Naive B cell (primary cell): ENCODE measurements at regions not wholly inside any gene's neighbourhood (a gene's known extent, or its start where the extent isn't known, plus 50 kb on each side); places are given as distances from the start of the nearest gene placed in this dataset.

ENCODE experiments used
- ATAC-seq, 2 donors: fragments of 150-1000 bp; cut with Tn5 transposase; 2 replicates each; pipeline ENCODE4 v1.10.0; 2021; ENCODE audit warnings: low read depth in 2 of 2, mild to moderate bottlenecking in 2 of 2, moderate library complexity in 2 of 2
- DNase-seq: peaks from one replicate; pipeline ENCODE4 v3.0.0; 2022
- H3K27ac Mint-ChIP-seq, 6 donors: one replicate each; pipeline ENCODE4 v1.8.0; 2020 to 2022; ENCODE audit warnings: mild to moderate bottlenecking in 6 of 6, mixed read lengths in 6 of 6, moderate library complexity in 5 of 6, inconsistent platforms in 2 of 6
- H3K27me3 Mint-ChIP-seq, 3 donors: one replicate each; pipeline ENCODE4 v1.8.0; 2021 to 2022; ENCODE audit warnings: mixed read lengths in 3 of 3, mild to moderate bottlenecking in 1 of 3
- H3K36me3 Mint-ChIP-seq, 2 donors: one replicate each; pipeline ENCODE4 v1.8.0; 2020 to 2022; ENCODE audit warnings: mixed read lengths in 2 of 2, inconsistent platforms in 1 of 2, mild to moderate bottlenecking in 1 of 2
- H3K4me1 Mint-ChIP-seq, 3 donors: one replicate each; pipeline ENCODE4 v1.8.0; 2020 to 2022; ENCODE audit warnings: mixed read lengths in 3 of 3, inconsistent platforms in 1 of 3, mild to moderate bottlenecking in 1 of 3, moderate library complexity in 1 of 3
- H3K4me3 Mint-ChIP-seq, 8 donors: one replicate each; pipeline ENCODE4 v1.8.0; 2020 to 2022; ENCODE audit warnings: mild to moderate bottlenecking in 8 of 8, mixed read lengths in 8 of 8, moderate library complexity in 8 of 8, inconsistent platforms in 2 of 8
- H3K9me3 Mint-ChIP-seq, 7 donors: one replicate each; pipeline ENCODE4 v1.8.0; 2020 to 2022; ENCODE audit warnings: mixed read lengths in 7 of 7, mild to moderate bottlenecking in 5 of 7, inconsistent platforms in 2 of 7, moderate library complexity in 1 of 7

DNA sequence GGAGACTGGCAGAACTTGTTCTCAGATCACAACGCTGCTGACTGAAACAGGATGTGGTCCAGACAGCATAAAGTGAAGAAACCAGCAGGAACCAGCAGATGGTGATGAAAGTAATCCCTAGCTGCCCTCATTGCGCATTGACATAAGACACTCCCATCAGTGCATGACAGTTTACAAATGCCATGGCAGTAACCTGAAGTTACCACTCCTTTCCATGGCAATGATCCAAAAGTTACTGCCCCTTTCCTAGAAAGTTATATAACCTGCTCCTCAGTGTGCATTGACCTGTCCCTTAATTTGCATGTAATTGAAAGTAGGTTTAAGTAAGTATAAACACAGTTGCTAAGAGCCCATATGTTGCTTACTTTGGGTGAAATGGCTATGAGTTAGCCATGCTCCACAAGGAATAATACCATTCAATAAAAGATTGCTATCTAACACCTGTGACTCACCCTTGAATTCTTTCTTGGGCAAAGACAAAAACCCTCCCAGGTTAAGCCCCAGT is 149.1 kb upstream of the CD96 start:
- ATAC-seq (peak in 1 of 2 donors; percentile 49), DNase-seq (no peak)
- Mint-ChIP-seq H3K9me3 (peaks cover 3 to 16% (median 7%) of the 10 kb centered on the region in 7 donors), H3K36me3 (no peaks in the 10 kb centered on the region), H3K4me3 (no peak overlapping the region), H3K27me3 (no peaks in the 10 kb centered on the region), H3K4me1 (no peaks in the 10 kb centered on the region), H3K27ac (peak overlapping the region in 1 of 6 donors; percentile 69)

DNA sequence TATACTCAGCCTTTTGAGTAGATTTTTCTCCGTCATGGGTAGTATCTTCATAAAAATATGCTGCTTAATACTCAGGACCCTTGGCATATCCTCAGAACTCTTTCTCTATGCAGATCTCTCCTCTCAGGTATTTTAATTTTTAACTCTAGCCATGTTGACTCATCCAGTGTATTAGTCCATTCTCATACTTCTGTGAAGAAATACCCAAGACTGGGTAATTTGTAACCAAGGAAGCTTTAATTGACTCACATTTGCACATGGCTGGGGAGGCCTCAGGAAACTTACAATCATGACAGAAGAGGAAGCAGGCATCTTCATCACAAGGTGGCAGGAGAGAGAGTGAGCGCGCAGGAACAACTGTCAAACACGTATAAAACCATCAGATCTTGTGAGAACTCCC is 129.3 kb upstream of the CD96 start:
- Mint-ChIP-seq H3K4me1 (no peaks in the 10 kb centered on the region), H3K36me3 (no peaks in the 10 kb centered on the region), H3K4me3 (no peak overlapping the region), H3K27me3 (peaks cover 4 to 7% (median 6%) of the 10 kb centered on the region in 3 donors), H3K9me3 (peaks cover 0 to 5% (median 2%) of the 10 kb centered on the region in 7 donors), H3K27ac (no peak overlapping the region)
- no peak for DNase-seq
- ATAC-seq, result no peak

DNA sequence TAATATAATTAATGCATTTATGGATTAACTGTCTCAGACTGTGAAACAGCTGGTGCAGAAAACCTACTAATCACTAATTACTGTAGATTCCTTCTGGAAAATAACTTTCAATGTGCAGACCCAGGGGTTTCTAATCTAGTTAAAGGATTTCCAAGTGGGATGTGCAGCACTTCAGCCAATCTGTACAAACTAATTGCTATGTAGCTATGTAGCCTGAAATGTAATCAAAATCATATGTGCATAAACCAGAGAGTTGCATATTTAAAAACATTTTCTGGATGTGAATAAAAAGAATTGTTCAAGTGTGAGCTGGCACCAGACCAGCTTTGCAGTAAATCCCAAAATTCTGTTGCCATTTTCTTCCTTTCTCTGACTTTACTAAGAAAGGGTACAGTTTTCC is 127.5 kb upstream of the CD96 start:
- ATAC-seq, result no peak
- no peak for DNase-seq
- Mint-ChIP-seq H3K27ac (no peak overlapping the region), H3K4me3 (no peak overlapping the region), H3K36me3 (no peaks in the 10 kb centered on the region), H3K4me1 (peaks cover 0 to 6% (median 0%) of the 10 kb centered on the region in 3 donors), H3K27me3 (peaks cover 4 to 11% (median 8%) of the 10 kb centered on the region in 3 donors), H3K9me3 (peaks cover 0 to 5% (median 0%) of the 10 kb centered on the region in 7 donors)

DNA sequence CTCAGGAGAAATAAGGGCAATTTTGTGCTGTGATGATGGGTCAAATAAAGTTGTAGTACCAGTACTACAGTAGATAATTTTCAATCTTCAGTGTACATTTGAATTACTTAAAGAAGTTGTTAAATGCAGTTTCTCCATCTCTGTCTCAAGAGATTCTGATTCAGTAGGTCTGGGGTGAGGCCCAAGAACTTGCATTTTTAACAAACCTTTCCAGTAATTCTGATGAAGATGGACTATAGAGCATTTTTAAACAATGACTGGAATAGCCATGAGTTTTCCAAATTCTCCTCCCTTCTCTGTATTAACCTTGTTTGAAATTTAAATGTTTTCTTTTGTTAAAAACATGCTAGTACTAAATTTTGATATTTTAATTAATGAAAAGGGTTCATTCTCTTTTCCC is 127.0 kb upstream of the CD96 start:
- DNase-seq (no peak), ATAC-seq (no peak)
- Mint-ChIP-seq H3K27ac (no peak overlapping the region), H3K4me1 (peaks cover 0 to 6% (median 0%) of the 10 kb centered on the region in 3 donors), H3K27me3 (peaks cover 4 to 11% (median 8%) of the 10 kb centered on the region in 3 donors), H3K9me3 (peaks cover 0 to 5% (median 0%) of the 10 kb centered on the region in 7 donors), H3K36me3 (no peaks in the 10 kb centered on the region), H3K4me3 (no peak overlapping the region)

DNA sequence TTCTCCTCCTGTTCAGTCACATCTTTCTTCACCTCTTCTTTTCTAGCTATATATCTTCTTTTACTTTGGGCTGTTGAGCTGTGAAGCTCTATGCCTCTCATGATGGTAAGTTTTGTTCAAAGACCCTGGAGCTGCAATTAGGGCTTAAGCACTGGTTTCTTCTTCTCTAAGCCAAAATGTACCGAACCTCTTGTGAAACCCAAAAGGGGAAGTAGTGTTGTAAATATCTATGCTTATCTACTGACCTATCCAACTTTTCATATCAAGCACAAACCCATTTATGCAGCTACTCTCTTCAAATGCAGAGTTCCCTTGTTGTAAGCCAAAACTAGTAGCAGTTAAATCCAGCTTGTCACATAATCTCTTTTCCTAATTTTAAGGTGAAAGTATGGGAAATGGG is 123.6 kb upstream of the CD96 start:
- peak overlapping the region in 1 of 8 donors; percentile 6 for H3K4me3 Mint-ChIP-seq
- no peaks in the 10 kb centered on the region for H3K36me3 Mint-ChIP-seq
- peaks cover 0 to 3% (median 0%) of the 10 kb centered on the region in 7 donors for H3K9me3 Mint-ChIP-seq
- ATAC-seq, result peak in 1 of 2 donors; percentile 49
- H3K27me3 Mint-ChIP-seq, result peaks cover 16 to 24% (median 21%) of the 10 kb centered on the region in 3 donors
- H3K27ac Mint-ChIP-seq, result no peak overlapping the region
- peaks cover 0 to 6% (median 0%) of the 10 kb centered on the region in 3 donors for H3K4me1 Mint-ChIP-seq
- peak; percentile 1 for DNase-seq

DNA sequence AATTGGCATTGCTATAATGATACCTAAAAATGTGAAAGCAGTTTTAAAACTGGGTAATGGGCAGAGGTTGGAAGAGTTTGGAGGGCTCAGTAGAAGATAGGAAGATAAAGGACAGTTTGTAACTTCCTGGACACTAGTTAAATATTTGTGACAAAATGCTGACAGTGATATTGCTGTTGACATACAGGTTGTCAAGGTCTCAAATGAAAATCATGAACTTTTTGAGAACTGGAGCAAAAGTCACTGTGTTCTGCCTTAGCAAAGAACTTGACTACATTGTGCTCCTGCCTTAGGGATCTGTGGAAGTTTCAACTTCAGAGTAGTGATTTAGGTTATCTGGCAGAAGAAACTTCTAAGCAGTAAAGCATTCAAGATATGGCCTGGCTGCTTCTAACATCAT is 113.7 kb upstream of the CD96 start:
- no peaks in the 10 kb centered on the region for H3K4me1 Mint-ChIP-seq
- peaks cover 3 to 46% (median 11%) of the 10 kb centered on the region in 7 donors for H3K9me3 Mint-ChIP-seq
- DNase-seq (no peak), ATAC-seq (no peak)
- no peaks in the 10 kb centered on the region for H3K36me3 Mint-ChIP-seq
- H3K4me3 Mint-ChIP-seq, result no peak overlapping the region
- H3K27me3 Mint-ChIP-seq, result peaks cover 0 to 4% (median 0%) of the 10 kb centered on the region in 3 donors
- H3K27ac Mint-ChIP-seq, result no peak overlapping the region

DNA sequence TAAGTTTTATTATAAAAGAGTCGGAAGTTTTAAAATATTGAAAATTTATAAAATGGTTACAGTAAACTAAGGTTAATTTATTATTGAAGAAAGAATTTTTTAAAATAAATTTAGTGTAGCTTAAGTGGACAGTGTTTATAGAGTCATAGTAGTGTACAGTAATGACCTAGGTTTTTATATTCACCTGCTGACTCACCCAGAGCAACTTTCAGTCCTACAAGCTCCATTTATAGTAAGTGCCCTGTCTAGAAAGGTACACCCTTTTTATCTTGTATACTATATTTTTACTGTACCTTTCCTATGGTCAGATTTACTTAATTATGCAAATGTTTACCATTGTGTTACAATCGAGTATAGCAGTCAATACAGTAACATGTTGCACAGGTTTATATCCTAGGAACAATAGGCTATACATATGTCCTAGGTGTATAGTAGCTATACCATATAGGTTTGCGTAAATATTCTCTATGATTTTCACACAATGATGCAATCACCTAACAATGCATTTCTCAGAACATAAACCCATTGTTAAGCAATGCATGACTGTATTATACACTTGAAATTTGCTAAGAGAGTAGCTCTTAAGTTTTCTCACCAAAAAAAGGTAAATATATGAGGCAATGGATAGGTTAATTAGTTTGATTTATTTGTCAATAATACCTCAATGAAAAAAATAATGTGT is 106.9 kb upstream of the CD96 start:
- Mint-ChIP-seq H3K4me3 (no peak overlapping the region), H3K27ac (no peak overlapping the region), H3K27me3 (no peaks in the 10 kb centered on the region), H3K4me1 (no peaks in the 10 kb centered on the region), H3K9me3 (peaks cover 0 to 15% (median 3%) of the 10 kb centered on the region in 7 donors), H3K36me3 (no peaks in the 10 kb centered on the region)
- DNase-seq (no peak), ATAC-seq (no peak)

DNA sequence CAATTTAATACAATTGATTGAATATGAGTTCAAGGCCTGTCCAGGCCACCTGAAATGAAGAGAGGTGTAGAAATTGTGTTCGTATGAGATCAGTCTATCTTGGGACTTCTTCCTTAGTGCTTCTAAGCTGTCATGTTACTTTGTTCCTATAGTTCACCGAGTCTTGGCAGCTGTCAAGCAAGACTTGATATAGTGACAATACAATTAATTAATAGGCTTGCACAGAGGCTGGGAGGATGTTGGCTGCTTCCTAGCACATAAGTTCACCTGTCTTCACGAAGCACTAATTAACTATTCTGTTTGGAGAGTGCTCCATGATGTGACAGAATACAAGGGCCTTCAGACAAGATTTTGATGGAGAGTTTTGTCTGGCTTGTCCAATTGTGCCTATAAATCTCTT is 103.7 kb upstream of the CD96 start:
- ATAC-seq, result no peak
- no peak overlapping the region for H3K27ac Mint-ChIP-seq
- H3K4me3 Mint-ChIP-seq, result no peak overlapping the region
- no peaks in the 10 kb centered on the region for H3K27me3 Mint-ChIP-seq
- H3K4me1 Mint-ChIP-seq, result no peaks in the 10 kb centered on the region
- peaks cover 0 to 8% (median 3%) of the 10 kb centered on the region in 7 donors for H3K9me3 Mint-ChIP-seq
- DNase-seq, result no peak
- no peaks in the 10 kb centered on the region for H3K36me3 Mint-ChIP-seq

DNA sequence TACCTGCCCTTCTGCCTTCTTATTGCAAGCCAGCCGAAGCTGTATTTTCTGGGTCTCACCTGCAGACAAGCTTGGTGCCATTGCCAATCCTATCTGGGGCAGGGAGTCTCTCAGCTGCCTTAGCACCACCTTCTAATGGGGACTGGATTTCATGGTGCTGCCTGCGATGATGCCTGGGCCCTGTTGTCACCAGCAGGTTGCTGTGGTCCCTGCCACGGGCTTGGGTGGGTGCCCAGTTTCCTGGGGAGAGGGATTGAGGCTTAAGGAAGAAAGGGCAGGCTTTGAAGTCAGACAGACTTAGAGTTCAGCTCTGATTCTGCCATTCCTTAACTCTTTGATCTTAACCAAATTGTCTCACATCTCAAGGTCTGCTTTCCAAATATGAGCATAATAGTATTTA is 87.4 kb upstream of the CD96 start:
- Mint-ChIP-seq H3K4me1 (no peaks in the 10 kb centered on the region), H3K27ac (no peak overlapping the region), H3K4me3 (no peak overlapping the region), H3K27me3 (peaks cover under 1 to 3% (median under 1%) of the 10 kb centered on the region in 3 donors), H3K36me3 (no peaks in the 10 kb centered on the region), H3K9me3 (peaks cover 0 to 6% (median 0%) of the 10 kb centered on the region in 7 donors)
- ATAC-seq (no peak), DNase-seq (no peak)

DNA sequence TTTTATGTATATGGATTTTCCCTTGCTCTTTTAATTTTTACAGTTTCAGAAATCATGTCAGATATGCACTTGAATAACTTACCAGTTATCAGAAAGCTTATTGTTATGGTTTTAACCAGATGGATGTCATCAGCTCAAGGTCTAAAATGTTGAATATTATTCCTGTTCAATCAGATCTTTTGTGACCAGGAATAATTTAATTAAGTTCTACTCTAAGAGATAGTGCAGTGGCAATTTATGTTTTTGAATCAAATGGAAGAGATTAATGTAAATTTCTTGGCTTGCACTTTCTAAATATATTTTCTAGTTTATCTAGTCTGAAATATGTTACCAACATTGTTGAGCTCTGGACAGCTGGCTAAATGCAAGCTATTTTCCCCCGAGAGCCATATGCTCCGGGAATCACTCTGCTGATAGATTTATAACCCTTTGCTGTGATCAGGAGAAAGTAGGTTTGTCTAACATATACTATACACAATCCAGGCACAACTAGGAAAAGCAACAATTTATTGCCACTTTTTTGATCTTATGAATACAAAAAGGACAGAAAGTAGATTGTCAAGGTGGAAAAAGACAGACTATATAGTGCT is 76.8 kb upstream of the CD96 start:
- Mint-ChIP-seq H3K4me3 (no peak overlapping the region), H3K9me3 (peaks cover 0 to 8% (median 5%) of the 10 kb centered on the region in 7 donors), H3K27ac (no peak overlapping the region), H3K27me3 (peaks cover 4 to 14% (median 12%) of the 10 kb centered on the region in 3 donors), H3K4me1 (no peaks in the 10 kb centered on the region), H3K36me3 (no peaks in the 10 kb centered on the region)
- ATAC-seq (no peak), DNase-seq (no peak)

DNA sequence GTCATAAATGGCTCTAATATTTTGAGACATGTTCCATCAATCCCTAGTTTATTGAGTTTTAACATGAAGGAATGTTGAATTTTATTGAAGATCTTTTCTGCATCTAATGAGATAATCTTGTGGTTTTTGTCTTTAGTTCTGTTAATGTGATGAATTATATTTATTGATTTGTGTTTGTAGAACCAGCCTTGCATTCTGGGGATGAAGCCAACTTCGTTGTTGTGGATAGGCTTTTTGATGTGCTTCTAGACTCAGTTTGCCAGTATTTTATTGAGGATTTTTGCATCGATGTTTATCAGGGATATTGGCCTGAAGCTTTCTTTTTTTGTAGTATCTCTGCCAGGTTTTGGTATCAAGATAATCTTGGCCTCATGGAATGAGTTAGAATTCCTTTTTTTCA is 72.0 kb upstream of the CD96 start:
- Mint-ChIP-seq H3K4me1 (no peaks in the 10 kb centered on the region), H3K4me3 (no peak overlapping the region)

DNA sequence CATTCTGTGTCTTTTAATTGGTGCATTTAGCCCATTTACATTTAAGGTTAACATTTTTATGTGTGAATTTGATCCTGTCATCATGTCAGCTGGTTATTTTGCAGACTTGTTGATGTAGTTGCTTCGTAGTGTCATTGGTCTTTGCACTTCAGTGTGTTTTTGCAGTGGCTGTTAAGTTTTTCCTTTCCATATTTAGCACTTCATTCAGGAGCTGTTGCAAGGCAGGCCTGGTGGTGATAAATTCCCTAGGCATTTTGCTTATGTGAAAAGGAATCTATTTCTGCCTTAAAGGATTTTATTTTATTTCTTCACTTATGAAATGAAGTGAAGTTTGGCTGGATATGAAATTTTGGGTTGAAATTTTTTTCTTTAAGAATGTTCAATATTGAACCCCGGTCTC is 70.2 kb upstream of the CD96 start:
- Mint-ChIP-seq H3K27me3 (peaks cover 22 to 41% (median 28%) of the 10 kb centered on the region in 3 donors), H3K36me3 (no peaks in the 10 kb centered on the region), H3K4me3 (no peak overlapping the region), H3K27ac (no peak overlapping the region), H3K9me3 (peaks cover 0 to 12% (median 6%) of the 10 kb centered on the region in 7 donors), H3K4me1 (no peaks in the 10 kb centered on the region)
- no peak for ATAC-seq
- DNase-seq, result no peak

More for the DNA sequence above, 72.0 kb upstream of the CD96 start:
- peaks cover 0 to 12% (median 6%) of the 10 kb centered on the region in 7 donors for H3K9me3 Mint-ChIP-seq
- no peak overlapping the region for H3K27ac Mint-ChIP-seq
- DNase-seq (no peak), ATAC-seq (no peak)
- H3K27me3 Mint-ChIP-seq, result peaks cover 19 to 41% (median 28%) of the 10 kb centered on the region in 3 donors
- no peaks in the 10 kb centered on the region for H3K36me3 Mint-ChIP-seq

DNA sequence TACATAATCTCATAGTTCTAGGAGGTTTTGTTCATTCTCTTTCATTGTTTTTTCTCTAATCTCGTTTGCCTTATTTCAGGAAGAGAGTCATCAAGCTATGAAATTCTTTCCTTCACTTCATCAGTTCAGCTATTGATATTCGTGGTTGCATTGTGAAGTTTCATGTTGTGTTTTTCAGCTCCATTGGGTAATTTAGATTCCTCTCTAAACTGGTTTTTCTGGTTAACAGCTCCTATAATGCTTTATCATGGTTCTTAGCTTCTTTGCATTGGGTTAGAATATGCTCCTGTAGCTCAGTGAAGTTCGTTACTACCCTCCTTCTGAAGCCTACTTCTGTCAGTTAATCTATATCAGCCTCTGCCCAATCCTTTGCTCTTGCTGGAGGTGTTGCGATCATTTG is 69.4 kb upstream of the CD96 start:
- DNase-seq, result no peak
- Mint-ChIP-seq H3K9me3 (peaks cover 0 to 12% (median 6%) of the 10 kb centered on the region in 7 donors), H3K27ac (no peak overlapping the region)

DNA sequence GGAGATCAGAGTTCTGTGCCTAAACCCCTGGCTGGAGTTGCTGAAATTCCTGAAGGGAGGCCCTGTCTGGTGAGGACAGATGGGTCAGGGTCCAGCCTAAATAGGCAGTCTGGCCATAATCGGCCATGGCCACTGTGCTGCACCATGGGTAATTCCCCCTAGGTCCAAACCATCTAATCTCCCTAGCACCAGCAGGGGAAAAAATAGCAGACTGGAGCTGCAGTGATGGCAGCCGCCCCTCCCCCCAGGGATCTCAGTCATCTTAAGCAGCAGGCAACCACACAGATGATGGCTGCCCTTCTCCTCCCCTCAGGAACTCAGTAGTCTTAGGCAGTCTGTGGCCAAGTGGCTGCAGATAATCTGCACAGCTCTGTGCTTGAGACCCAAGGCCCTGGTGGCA is 68.4 kb upstream of the CD96 start:
- DNase-seq (no peak), ATAC-seq (no peak)
- no peaks in the 10 kb centered on the region for H3K36me3 Mint-ChIP-seq
- no peak overlapping the region for H3K4me3 Mint-ChIP-seq
- H3K9me3 Mint-ChIP-seq, result peaks cover 0 to 9% (median 5%) of the 10 kb centered on the region in 7 donors
- H3K27ac Mint-ChIP-seq, result no peak overlapping the region
- peaks cover 19 to 37% (median 28%) of the 10 kb centered on the region in 3 donors for H3K27me3 Mint-ChIP-seq
- H3K4me1 Mint-ChIP-seq, result no peaks in the 10 kb centered on the region

More for the DNA sequence above, 69.4 kb upstream of the CD96 start:
- H3K36me3 Mint-ChIP-seq, result no peaks in the 10 kb centered on the region
- no peaks in the 10 kb centered on the region for H3K4me1 Mint-ChIP-seq
- ATAC-seq, result no peak
- peaks cover 22 to 41% (median 28%) of the 10 kb centered on the region in 3 donors for H3K27me3 Mint-ChIP-seq
- no peak overlapping the region for H3K4me3 Mint-ChIP-seq
